Keratinocyte (primary cell): ENCODE measurements at regions not wholly inside any gene's neighbourhood (a gene's known extent, or its start where the extent isn't known, plus 50 kb on each side); places are given as distances from the start of the nearest gene placed in this dataset.

Experiments used
- CTCF ChIP-seq, 3 experiments: IDR thresholded peaks in 1 of 3; conservative IDR thresholded peaks in 1 of 3; optimal IDR thresholded peaks in 1 of 3; 2 replicates in 2 of 3; 3 replicates in 1 of 3; pipeline versions ENCODE3 to v1.5.1; 2011; ENCODE audit warnings: low read length in 3 of 3, mild to moderate bottlenecking in 3 of 3, moderate library complexity in 2 of 3, control low read depth in 1 of 3, inconsistent platforms in 1 of 3; ENCODE audit not compliant: insufficient read depth in 2 of 3; ENCODE audit errors: extremely low read depth in 1 of 3
- EZH2 ChIP-seq: IDR thresholded peaks from one replicate; pipeline ENCODE4 v1.6.1; 2012; ENCODE audit warnings: inconsistent platforms, mild to moderate bottlenecking, low read length, moderate library complexity

- TF ChIP-seq CTCF (optimal IDR thresholded peaks at IDR 0.05 in 1 of 3, IDR thresholded peaks at IDR 0.05 in 1 of 3, conservative IDR thresholded peaks at IDR 0.05 in 1 of 3; ENCODE audit: extremely low read depth in 1 of 3, insufficient read depth in 2 of 3, low read length in 3 of 3) (no peak), EZH2 (no peak)
Measured at GRCh38 chr4:31015123-31015522, 295.0 kb downstream of the PCDH7 start.
